HG03045 (cell line): ENCODE measurements at regions not wholly inside any gene's neighbourhood (a gene's known extent, or its start where the extent isn't known, plus 50 kb on each side); places are given as distances from the start of the nearest gene placed in this dataset.
"Not testable (repeated sequence)": the region's sequence is repeated elsewhere in the genome, so short reads cannot be mapped to it uniquely, and the experiment has no call there.

ENCODE experiments used
- ATAC-seq: cut with Tn5 transposase; IDR thresholded peaks from one replicate; pipeline ENCODE4 v1.9.1; 2021; ENCODE audit warnings: mild to moderate bottlenecking, moderate library complexity; ENCODE audit not compliant: unreplicated experiment

DNA sequence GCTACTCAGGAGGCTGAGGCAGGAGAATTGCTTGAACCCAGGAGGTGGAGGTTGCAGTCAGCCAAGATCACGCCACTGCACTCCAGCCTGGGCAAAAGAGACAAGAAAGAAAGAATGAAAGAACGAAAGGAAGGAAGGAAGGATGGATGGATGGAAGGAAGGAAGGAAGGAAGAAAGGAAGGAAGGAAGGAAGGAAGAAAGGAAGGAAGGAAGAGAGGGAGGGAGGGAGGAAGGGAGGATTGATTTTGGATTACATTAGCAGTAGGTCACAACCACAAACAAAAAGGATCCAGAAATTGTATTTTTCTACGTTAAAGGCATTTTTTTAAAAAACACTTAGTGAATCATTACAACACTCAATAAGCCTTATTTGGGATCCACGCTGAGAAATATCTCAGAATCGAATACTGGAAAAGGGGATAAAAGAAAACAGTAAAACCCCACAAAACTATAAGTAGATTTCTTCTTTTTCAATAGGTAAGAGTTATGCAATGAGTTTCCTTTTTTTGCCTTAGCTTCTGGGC is 136.9 kb upstream of the FREM1 start:
- no peak for ATAC-seq

DNA sequence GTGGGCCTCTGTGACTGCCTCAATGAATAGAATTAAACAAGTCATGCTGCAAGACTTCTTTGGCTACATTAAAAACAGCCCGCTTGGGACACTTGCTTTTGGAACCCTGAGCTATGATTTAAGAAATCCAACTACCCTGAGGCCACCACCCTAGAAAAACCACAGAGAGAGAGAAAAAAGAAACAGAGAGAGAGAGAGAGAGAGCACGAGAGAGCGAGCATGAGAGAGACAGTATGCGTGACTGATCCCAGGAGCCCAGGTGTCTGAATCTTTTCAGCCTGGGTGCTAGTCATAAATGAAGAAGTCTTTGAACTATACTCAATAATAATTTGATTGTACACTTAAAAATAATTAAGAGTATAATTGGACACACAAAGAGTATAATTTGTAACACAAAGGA is 123.1 kb upstream of the FREM1 start:
- ATAC-seq: no peak

DNA sequence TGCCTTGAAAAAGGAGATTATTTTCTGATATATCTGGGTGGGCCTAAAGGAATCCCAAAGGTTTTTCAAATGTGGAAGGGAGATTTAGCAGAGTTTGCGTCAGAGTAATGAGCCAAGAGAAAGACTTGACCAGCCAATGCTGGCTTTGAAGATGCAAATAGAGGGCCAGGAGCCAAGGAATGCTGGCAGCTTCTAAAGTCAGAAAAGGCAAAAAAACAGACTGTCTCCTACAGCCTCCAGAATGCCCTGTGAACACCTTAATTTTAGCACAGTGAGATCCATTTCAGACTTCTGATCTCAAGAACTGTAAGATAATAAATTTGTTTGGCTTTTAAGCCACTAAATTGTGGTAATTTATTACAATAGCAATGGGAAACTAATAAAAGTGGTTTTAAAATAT is 122.6 kb upstream of the FREM1 start:
- no peak for ATAC-seq

DNA sequence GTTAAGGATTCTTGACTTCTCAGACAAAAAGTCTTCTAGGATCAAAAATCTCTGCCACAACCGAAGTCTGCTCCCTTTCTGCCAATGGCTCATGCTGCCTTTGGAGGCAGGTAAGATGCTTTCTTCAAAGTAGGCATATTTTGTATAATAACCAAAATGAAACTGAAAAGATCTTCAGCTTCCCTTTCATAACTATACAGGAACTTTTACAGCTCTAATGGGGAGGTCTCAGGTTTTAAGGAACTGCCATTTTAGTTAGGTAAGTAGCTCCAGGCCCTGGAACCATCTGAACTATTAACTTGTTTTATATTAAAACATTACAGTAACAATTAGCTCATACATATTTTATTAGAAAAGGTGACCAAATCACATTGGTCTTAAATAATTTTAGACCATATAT is 110.9 kb upstream of the FREM1 start:
- no peak for ATAC-seq

DNA sequence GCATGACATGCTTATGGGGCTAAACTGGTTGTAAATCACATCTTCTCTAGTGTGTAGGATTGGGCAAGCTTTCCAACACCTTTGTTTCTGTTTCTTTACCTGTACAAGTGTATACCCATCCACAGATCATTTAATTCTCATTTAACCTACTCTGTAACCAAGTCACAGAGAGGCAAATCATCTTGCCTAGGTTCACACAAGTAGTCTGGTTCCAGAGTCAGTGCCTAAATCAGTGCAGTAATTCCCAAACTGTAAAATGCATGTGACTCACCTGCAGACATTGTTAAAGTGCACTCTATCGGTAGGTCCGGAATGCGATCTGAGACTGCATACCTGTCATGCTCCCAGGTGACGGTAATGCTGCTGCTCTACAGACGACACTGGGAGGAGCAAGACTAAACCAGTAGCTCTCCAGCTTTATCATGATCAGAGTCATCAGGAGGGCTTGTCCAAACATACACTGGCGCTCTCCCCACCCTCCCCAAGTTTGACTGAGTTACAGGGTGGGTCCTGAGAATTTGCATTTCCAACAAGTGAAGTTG is 107.9 kb upstream of the FREM1 start:
- no peak for ATAC-seq

DNA sequence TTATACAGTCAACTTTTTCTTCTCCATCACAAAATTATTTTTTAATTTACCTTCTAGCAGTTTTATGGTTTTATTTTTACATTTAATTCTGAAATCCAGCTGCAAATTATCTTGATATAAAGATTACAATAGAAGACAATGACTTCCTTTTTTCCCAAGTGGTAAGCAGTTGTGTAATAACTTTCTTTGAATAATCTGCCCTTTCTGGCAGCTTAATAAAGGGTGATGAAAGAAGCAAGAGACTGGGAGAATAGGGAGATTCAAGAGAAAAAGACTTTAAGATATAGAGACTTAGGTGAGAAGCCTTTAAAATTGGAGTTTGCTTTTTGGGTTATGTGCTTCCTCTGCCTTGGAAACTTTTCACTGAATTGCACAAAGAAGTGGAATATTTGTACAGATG is 100.4 kb upstream of the FREM1 start:
- ATAC-seq: no peak

DNA sequence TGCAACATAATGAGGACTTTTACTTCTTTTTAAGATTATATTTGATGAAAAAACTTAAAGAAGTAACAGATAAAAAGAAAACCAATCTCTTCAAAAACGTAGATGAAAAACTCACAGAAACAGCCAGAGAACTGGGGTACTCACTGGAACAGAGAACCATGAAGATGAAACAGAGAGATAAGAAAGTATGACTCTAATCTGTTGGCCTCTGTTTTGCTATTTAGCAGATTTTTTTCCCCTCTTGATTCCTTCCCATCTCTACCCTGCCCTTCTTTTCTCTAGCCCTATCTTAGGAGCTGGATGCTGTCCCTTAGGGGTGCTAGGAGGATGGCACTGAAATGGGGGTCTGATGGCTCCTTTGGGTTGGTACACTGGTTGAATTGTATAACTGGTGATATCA is 97.5 kb upstream of the FREM1 start:
- no peak for ATAC-seq

DNA sequence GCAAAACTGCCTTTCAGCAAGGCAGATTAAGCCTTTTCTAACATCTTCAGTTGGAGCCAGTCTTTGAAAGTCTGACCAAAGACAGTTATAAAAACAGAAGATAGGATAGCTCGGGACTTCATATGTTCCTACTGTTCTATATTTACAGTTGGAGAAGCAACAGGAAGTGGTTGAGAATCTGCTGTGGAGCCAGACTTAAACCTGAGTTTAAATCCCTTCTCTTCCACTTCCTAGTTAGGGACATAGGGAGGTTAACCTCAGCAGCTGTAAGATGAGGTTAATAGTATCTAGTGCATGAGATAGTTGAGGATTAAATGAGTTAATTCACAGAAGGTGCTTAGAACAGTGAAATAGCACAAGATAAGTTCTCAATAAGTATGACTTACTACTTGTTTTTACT is 84.5 kb upstream of the FREM1 start:
- no peak for ATAC-seq

DNA sequence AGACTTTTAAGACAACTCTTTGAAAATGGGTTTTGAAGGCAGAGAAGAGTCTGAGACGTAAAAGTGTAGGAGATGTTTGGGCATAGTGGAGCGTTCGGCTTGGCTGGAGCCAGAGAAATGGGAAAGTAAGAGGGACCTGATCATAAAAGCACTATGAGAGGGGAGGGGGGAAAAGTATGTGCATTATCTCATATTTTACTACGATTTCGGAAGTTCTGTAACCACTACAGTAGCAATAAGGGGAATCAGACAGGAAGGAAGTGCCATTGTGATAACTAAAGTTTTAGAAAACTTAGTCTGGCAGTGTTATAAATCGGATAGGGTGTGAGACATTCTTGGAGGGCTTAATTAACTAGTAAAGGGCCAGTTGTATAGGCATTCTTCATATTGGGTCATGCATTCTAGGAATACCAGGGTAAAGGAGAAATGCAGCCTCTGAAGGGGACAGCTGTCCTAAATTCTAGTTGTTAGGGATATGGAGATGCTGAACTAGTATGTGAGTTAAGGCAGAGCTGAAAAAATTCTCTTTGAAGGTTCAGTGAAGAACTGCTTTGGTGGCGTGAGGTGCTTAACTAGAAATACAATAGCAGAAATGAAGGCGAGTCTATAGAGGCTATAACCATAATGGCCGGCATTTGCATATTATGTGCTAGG is 83.8 kb upstream of the FREM1 start:
- ATAC-seq: no peak

DNA sequence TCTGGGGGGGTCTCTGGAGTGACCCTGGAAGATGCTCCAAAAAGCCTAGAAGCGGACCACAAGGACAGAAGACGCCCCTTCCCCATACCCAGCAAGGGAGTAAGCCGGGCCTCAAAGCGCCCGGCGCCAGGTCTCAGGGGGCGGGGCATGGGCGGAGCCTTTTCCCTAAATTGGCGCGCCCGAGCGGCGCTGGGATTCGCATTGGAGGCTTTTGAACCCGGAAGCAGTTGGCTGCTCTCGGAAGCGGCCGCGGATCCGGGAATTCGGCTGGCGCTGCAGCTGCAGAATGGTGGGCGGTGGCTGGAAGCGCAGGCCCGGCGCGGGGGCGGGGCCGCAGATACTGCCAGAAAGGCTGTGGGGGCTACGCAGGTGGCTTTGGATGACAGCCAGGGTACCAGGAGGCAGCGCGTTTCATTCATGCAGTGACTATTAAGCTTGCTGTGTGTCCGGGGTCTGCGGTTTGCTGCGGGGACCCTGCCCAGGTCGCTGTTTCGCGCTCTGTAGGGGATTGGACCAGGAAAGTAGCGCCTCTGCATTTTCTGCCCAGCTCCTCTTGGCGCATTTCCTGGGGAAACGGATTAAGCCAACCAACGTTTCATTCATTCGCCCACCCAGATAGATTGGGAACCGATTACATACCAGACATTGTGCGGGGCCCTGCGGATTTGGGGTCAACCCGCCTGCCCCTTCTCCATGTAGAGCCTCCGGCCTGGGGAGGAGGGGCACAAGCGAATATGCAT is 83.0 kb upstream of the FREM1 start:
- ATAC-seq: no peak

DNA sequence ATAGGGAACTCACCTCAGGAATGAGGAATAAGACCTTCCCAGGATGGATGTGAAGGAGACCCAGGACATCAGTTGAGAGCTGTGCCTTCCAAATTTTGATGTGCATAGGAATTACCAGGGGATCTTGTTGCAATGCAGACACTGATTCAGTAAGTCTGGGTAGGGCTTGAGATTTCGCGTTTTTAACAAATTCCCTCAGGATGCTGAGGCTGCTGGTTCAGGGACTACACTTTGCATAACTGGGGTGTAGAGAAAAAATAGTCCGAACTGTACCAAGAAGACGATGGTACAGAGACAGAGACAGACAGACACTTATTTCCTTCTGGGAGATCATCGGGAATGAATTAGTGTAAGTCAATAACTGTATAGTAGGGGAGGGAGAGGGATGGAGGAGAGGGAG is 82.3 kb upstream of the FREM1 start:
- no peak for ATAC-seq

DNA sequence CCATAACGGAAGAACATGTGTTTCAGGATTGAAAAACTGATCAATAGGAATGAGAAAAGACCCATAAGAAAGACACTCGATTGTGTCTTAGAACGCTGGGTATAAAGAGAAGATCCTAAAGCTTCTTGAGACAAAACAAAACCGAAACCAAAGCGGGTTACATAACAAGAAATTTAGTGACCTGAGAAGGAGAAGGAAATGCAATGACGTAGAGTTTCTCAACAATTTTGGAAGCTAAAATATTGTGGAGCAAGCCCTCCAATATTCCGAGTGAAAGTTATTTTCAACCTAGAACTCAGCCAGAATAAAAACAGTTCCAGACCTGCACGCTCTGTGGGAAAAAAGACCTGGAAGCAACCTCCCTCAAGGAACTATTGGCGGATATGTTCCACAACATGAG is 81.9 kb upstream of the FREM1 start:
- ATAC-seq: no peak

DNA sequence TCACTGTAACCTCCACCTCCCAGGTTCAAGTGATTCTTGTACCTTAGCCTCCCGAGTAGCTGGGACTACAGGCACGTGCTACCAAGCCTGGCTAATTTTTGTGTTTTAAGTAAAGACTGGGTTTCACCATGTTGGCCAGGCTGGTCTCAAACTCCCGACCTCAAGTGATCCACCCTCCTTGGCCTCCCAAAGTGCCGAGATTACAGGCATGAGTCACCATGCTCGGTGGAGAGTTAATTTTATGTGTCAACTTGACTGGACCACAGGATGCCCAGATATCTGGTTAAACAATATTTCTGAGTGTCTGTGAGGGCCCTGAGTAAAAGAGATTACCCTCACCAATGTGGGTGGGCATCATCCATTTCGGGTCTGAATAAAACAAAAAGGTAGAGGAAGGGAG is 80.4 kb upstream of the FREM1 start:
- not testable (repeated sequence) for ATAC-seq

DNA sequence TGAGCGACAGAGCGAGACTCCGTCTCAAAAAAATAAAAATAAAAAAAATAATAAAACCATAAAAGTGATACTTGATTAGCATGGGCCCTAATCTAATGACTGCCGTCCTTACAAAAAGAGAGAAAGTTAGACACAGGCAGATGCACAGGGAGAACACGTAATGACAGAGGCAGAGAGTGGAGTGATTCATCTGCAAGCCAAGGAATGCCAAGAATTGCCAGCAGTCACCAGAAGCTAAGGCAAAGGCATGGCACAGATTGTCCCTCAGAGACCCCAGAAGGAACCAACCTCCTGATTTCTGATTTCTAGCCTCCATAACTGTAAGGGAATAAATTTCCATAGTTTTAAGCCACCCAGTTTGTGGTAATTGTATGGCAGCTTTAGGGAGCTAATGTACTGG is 79.6 kb upstream of the FREM1 start:
- ATAC-seq: no peak

DNA sequence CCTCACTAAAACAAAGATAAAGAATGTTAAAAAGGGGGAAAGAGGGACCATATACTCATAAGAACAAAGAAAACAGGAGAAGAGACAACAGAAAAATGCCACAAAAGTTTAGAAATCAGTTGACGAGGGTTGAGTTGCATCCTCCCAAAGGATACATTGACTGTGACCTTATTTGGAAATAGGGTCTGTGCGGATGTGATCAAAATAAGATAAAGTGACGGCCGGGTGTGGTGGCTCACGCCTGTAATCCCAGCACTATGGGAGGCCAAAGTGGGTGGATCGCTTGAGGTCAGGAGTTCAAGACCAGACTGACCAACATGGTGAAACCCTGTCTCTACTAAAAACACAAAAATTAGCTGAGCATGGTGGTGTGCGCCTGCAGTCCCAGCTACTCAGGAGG is 79.1 kb upstream of the FREM1 start:
- ATAC-seq: not testable (repeated sequence)

DNA sequence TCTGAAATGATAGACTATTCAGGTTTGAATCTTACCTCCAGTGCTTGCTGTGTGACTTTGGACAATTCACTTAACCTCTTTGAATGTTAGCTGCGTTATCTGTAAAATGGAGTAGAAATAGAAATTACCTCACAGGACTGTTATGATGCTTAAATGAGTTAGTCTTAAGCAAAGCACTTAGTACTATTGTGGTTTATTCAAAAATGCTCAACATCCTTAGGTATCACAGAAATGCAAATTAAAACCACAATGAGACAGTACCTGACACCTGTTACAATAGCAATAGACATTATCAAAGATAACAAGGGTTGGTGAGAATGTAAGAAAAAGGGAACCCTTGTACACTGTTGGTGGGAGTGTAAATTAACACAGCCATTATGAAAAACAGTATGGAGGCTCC is 77.6 kb upstream of the FREM1 start:
- peak; percentile 62 for ATAC-seq

DNA sequence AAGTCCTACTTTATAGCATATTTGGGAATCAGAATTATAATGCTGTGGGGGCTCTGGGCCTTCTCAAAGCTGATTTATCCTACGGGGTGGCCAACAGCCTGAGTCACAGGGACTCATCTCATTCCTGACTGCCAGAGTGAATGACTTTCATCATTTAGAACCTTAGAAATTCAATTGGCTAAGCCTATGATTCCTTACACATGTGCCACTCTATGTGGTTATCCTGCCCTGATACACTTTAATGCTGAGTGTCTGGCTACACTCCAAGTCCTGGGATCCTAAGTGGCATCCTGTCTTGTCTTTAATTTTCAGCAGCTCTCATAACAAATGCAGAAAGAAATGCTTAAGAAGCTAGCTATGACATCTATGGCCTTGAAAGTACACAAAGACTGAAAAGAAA is 75.2 kb upstream of the FREM1 start:
- ATAC-seq: no peak

DNA sequence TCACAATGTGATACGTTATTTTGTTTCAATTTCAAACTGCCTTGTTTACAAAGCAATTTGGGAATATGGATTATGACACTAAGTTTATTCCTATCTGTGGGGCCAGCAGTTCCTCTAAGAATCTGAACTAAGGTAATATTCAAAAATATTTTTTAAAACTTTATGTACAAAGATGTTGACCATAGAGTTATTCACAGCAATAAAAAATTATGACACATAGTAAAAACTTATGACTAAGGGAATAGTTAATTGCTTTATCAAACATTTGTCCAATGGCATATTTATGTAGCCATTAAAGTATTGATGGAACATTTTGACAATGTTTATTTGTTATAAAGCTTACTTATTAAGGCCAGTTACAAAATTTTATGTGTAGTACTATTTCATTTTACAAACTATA is 73.4 kb upstream of the FREM1 start:
- no peak for ATAC-seq

DNA sequence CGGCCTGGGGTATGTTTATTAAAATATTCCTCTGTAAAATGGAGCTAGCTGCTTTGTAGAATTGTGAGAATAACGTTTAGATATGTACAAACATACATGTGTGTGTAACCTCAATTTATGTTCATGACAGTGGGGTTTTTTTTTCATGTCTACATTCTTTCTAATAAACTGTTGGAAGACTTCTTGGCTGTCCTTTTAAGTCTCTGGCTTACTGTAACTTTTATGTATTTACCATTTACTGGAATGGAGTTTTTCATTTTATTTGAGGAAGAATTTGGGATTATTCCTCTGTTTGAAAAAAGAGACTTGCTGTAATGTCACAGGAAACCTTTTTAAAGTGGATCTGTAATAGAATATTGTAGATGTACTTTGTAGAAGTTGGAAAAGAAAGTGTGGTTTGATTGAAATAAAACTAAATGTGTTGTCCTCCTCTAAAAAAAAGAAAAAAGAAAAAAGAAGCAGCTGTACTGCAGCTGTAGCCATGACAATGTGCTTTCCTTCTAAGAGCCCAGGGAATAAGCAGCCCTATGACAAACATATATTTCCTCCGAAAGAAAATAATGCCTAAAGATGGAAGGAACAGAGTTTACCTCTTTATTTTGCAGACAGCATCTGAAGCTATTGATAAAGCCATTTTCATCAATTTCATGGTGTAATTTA is 71.2 kb upstream of the FREM1 start:
- ATAC-seq: no peak

DNA sequence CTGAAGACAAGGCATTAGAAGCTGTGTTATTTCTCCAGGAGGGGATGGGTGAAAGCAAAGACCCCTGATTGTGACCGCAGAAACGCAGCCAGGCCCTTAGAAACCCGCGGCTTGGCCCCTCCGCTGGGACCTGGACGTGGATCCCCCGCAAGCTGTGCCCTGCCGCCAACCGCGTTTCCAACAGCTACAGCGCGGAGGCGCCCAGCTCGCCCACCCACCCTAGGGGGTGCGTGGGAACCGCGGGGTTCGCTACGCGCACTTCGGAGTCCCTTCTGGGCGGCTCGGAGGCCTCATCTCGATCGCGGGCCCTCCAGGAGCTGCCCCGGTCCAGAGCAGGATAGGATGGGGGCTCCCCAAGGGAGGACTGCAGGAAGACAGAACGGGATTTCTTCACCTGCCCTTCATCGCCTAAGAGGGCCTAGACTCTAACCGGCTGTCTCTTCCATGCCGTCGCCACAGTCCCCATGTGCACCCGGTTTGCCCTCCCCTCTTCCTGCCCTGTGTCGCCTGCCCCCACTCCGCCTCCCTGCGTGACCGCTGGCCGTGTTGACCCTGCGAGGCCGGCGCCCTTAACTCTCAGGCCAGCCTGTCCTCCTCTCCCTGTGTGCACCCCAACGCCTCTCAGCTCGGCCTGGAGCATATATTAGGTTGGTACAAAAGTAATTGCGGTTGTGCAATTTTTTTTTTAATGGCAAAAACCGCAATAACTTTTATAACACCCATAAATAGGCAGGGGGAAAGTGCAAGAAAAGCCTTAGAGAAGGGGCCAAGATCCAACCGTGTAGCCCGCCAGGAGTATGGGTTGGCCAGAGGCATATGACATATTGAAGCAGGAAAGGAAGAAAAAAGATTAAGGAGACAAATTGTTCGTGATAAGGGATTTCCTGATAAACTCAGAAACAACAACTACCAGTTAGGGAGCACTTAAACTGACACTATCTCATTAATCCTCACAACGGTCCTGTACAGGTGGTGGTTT is 68.1 kb upstream of the FREM1 start:
- no peak for ATAC-seq
